Lung (tissue), 11 donors: ENCODE measurements at regions not wholly inside any gene's neighbourhood (a gene's known extent, or its start where the extent isn't known, plus 50 kb on each side); places are given as distances from the start of the nearest gene placed in this dataset.

Source experiments
- ATAC-seq: fragments of 200-7000 bp; cut with Tn5 transposase; one replicate; pipeline ENCODE4 v1.9.1; 2020; ENCODE audit warnings: moderate number of reproducible peaks; ENCODE audit not compliant: insufficient read depth, low FRiP score
- DNase-seq, 3 donors: peaks; one replicate each; pipeline ENCODE4 v3.0.0-alpha.2; 2013 to 2017
- H3K27ac ChIP-seq, 2 donors: one replicate each; pipeline ENCODE4 v1.5.1; 2013; ENCODE audit warnings: mild to moderate bottlenecking in 2 of 2, moderate library complexity in 2 of 2, control low read depth in 1 of 2, inconsistent platforms in 1 of 2, low read depth in 1 of 2, low read length in 1 of 2
- H3K27me3 ChIP-seq, 3 donors: one replicate each; pipeline ENCODE4 v1.5.1; 2013; ENCODE audit warnings: low read length in 2 of 3; ENCODE audit not compliant: control insufficient read depth in 3 of 3, insufficient read depth in 3 of 3
- H3K36me3 ChIP-seq, 4 donors: one replicate each; pipeline ENCODE4 v1.5.1; 2013; ENCODE audit warnings: low read length in 4 of 4, mild to moderate bottlenecking in 1 of 4, moderate library complexity in 1 of 4; ENCODE audit not compliant: control insufficient read depth in 4 of 4, insufficient read depth in 4 of 4
- H3K4me1 ChIP-seq, 5 donors: one replicate each; pipeline ENCODE4 v1.5.1; 2013; ENCODE audit warnings: low read length in 5 of 5, mild to moderate bottlenecking in 2 of 5, moderate library complexity in 1 of 5; ENCODE audit not compliant: control insufficient read depth in 5 of 5, insufficient read depth in 5 of 5
- H3K4me3 ChIP-seq: one replicate; pipeline ENCODE4 v1.5.1; 2013; ENCODE audit warnings: mild to moderate bottlenecking, control low read depth, moderate library complexity
- H3K9ac ChIP-seq, 2 donors: one replicate each; pipeline ENCODE4 v1.5.1; 2013; ENCODE audit warnings: low read length in 2 of 2, control low read depth in 1 of 2; ENCODE audit not compliant: insufficient read depth in 1 of 2
- H3K9me3 ChIP-seq, 4 donors: one replicate each; pipeline ENCODE4 v1.5.1; 2013; ENCODE audit warnings: low read length in 3 of 4, mild to moderate bottlenecking in 1 of 4, moderate library complexity in 1 of 4; ENCODE audit not compliant: control insufficient read depth in 4 of 4, insufficient read depth in 3 of 4
- CTCF ChIP-seq: IDR thresholded peaks from 2 replicates; pipeline ENCODE4 v1.5.1; 2012; ENCODE audit warnings: mild to moderate bottlenecking; ENCODE audit errors: control extremely low read depth, extremely low read depth
- WGBS, 2 donors: extraction: QIAGEN DNeasy Blood & Tissue Kit; methylation state at CpG; one replicate each; pipeline ENCODE4 v1.1.7; 2013; 5-methylcytosine and 5-hydroxymethylcytosine counted together
- donor health status: control.
- donor health status: control.
- donor health status: Bipolar disorder and iron deficiency.
- donor health status: healthy.
- donor health status: DM: yes; HTN: yes; CAD: no.

- H3K27ac ChIP-seq = no peak overlapping the region
- no peak overlapping the region for H3K4me3 ChIP-seq
- peaks cover 0 to 39% (median 0%) of the 10 kb centered on the region in 5 donors for H3K4me1 ChIP-seq
- ATAC-seq (no peak), DNase-seq (peak in 1 of 3 donors; percentile 42)
- no peaks in the 10 kb centered on the region for H3K9me3 ChIP-seq
- H3K36me3 ChIP-seq = no peaks in the 10 kb centered on the region
- H3K9ac ChIP-seq = no peak overlapping the region
- peaks cover 0 to 26% (median 0%) of the 10 kb centered on the region in 3 donors for H3K27me3 ChIP-seq
- no peak for TF ChIP-seq CTCF
Observed at GRCh38 chr5:120988941-120989340, 524.8 kb downstream of the PRR16 start.

- no peaks in the 10 kb centered on the region for H3K36me3 ChIP-seq
- DNase-seq (no peak), ATAC-seq (no peak)
- H3K27me3 ChIP-seq = peaks cover 0 to 30% (median 0%) of the 10 kb centered on the region in 3 donors
- TF ChIP-seq CTCF = no peak
- no peak overlapping the region for H3K4me3 ChIP-seq
- H3K4me1 ChIP-seq = peaks cover 0 to 24% (median 0%) of the 10 kb centered on the region in 5 donors
- 62 to 88% methylated on average over 2 of the region's 2 CpGs for WGBS, 2 donors
- H3K9me3 ChIP-seq = no peaks in the 10 kb centered on the region
- no peak overlapping the region for H3K27ac ChIP-seq
- no peak overlapping the region for H3K9ac ChIP-seq
Observed at GRCh38 chr5:120991569-120991968, 527.5 kb downstream of the PRR16 start.

DNA sequence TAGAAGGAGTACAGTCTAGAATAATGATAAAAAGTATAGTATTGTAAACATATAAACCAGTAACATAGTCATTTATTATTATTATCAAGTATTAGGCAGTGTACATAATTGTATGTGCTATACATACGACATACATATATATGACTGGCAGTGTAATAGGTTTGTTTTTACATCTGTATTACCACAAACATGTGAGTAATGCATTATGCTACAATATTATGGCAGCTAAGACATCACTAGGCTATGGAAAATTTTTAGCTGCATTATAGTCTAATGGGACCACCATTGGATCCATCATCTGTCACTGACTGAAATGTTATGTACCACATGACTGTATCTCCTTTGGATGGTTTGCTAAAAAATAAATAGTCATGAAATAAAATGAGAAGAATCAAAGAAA is 530.0 kb downstream of the PRR16 start:
- WGBS, 2 donors = 90 to 93% methylated on average over 1 of the region's 1 CpG
- Histone ChIP-seq H3K27me3 (peaks cover 0 to 43% (median 0%) of the 10 kb centered on the region in 3 donors), H3K4me3 (no peak overlapping the region), H3K36me3 (no peaks in the 10 kb centered on the region), H3K9ac (no peak overlapping the region), H3K4me1 (peaks cover 0 to 5% (median 0%) of the 10 kb centered on the region in 5 donors), H3K27ac (no peak overlapping the region), H3K9me3 (no peaks in the 10 kb centered on the region)
- no peak for DNase-seq
- TF ChIP-seq CTCF = no peak
- no peak for ATAC-seq

DNA sequence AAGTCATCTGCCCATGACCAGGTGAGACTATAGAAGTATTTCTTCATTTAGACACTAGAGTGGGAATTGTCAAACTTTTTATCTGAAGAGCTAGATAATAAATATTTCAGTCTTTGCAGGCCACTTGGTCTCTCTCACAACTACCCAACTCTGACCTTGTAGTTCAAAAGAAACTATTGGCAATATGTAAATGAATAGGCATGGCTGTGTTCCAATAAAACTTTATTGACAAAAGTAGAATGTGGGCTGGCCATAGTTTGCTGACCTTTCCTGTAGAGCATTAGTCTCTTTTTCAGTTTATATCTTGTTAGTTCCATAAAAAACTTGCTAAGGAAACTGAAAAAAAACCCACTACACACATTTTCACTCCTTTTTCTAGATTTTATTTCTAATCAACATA is 535.5 kb downstream of the PRR16 start:
- DNase-seq = no peak
- no peaks in the 10 kb centered on the region for H3K9me3 ChIP-seq
- peaks cover 0 to 33% (median 0%) of the 10 kb centered on the region in 3 donors for H3K27me3 ChIP-seq
- no peak overlapping the region for H3K27ac ChIP-seq
- TF ChIP-seq CTCF = no peak
- H3K36me3 ChIP-seq = no peaks in the 10 kb centered on the region
- H3K4me1 ChIP-seq = no peaks in the 10 kb centered on the region
- no peak for ATAC-seq
- H3K9ac ChIP-seq = no peak overlapping the region
- no peak overlapping the region for H3K4me3 ChIP-seq
